Neutrophil (primary cell): ENCODE measurements at regions not wholly inside any gene's neighbourhood (a gene's known extent, or its start where the extent isn't known, plus 50 kb on each side); places are given as distances from the start of the nearest gene placed in this dataset.

ENCODE experiments used
- H3K27ac ChIP-seq: fragments of 200-600 bp; sonication (generic); 2 replicates; pipeline ENCODE4 v1.5.1; 2016; ENCODE audit warnings: mild to moderate bottlenecking, moderate library complexity
- H3K27me3 ChIP-seq: fragments of 200-600 bp; sonication (generic); 2 replicates; pipeline ENCODE4 v1.6.0; 2016; ENCODE audit warnings: mild to moderate bottlenecking
- H3K36me3 ChIP-seq: fragments of 200-600 bp; sonication (generic); 2 replicates; pipeline ENCODE4 v1.5.1; 2017
- H3K4me1 ChIP-seq, 2 experiments: fragments of 200-600 bp in 1 of 2; sonication (generic) in 1 of 2; 1 replicate in 1 of 2; 2 replicates in 1 of 2; pipeline versions ENCODE4 v1.5.1 to v1.6.1; 2013 to 2016; ENCODE audit warnings: low read depth in 1 of 2, low read length in 1 of 2, mild to moderate bottlenecking in 1 of 2, moderate library complexity in 1 of 2; ENCODE audit not compliant: control insufficient read depth in 1 of 2, insufficient read depth in 1 of 2
- H3K4me3 ChIP-seq, 2 experiments: fragments of 200-600 bp in 1 of 2; sonication (generic) in 1 of 2; 1 replicate in 1 of 2; 2 replicates in 1 of 2; pipeline ENCODE4 v1.5.1; 2013 to 2016; ENCODE audit warnings: low read depth in 1 of 2, low read length in 1 of 2, mild to moderate bottlenecking in 1 of 2, moderate library complexity in 1 of 2
- H3K9me3 ChIP-seq: fragments of 200-600 bp; sonication (generic); 2 replicates; pipeline ENCODE4 v1.5.1; 2016
- TF ChIP-seq, protein P1 (sequence below): fragments of 200-600 bp; sonication (generic); IDR thresholded peaks from 2 replicates; pipeline ENCODE4 v1.5.1; 2016; ENCODE audit warnings: antibody characterized with exemption

DNA sequence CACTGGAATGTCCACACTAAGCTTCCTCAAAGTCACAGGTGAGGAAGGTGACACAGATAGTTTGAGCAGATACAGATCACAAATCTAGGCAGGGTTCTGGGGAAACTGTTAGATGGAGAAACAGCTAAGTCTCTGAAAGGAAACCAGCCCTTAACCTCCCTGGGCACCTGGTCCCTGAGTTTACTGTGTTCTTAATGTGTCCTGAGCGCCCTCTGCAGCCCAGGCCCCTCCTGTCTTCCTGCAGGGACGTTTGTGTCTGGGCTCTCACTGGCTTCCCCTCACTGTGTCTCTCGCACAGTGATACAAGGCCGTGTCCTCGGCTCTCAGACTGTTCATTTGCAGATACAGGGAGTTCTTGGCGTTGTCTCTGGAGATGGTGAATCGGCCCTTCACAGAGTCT, 684.3 kb downstream of the TMEM121 start:
- H3K4me1 ChIP-seq: no peaks in the 10 kb centered on the region
- H3K4me3 ChIP-seq: no peak overlapping the region
- H3K27me3 ChIP-seq: no peaks in the 10 kb centered on the region
- no peaks in the 10 kb centered on the region for H3K36me3 ChIP-seq
- TF ChIP-seq, protein P1, sequence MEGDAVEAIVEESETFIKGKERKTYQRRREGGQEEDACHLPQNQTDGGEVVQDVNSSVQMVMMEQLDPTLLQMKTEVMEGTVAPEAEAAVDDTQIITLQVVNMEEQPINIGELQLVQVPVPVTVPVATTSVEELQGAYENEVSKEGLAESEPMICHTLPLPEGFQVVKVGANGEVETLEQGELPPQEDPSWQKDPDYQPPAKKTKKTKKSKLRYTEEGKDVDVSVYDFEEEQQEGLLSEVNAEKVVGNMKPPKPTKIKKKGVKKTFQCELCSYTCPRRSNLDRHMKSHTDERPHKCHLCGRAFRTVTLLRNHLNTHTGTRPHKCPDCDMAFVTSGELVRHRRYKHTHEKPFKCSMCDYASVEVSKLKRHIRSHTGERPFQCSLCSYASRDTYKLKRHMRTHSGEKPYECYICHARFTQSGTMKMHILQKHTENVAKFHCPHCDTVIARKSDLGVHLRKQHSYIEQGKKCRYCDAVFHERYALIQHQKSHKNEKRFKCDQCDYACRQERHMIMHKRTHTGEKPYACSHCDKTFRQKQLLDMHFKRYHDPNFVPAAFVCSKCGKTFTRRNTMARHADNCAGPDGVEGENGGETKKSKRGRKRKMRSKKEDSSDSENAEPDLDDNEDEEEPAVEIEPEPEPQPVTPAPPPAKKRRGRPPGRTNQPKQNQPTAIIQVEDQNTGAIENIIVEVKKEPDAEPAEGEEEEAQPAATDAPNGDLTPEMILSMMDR: no peak
- no peaks in the 10 kb centered on the region for H3K9me3 ChIP-seq
- H3K27ac ChIP-seq: no peak overlapping the region

GRCh38 chr14:106211334-106211900, 685.0 kb downstream of the TMEM121 start:
- TF ChIP-seq, protein P1: no peak
- Histone ChIP-seq H3K36me3 (no peaks in the 10 kb centered on the region), H3K9me3 (no peaks in the 10 kb centered on the region), H3K27me3 (no peaks in the 10 kb centered on the region), H3K27ac (no peak overlapping the region), H3K4me1 (no peaks in the 10 kb centered on the region), H3K4me3 (no peak overlapping the region)

GRCh38 chr14:106215229-106215628, 688.8 kb downstream of the TMEM121 start:
- Histone ChIP-seq H3K4me3 (no peak overlapping the region), H3K36me3 (no peaks in the 10 kb centered on the region), H3K4me1 (no peaks in the 10 kb centered on the region), H3K27ac (no peak overlapping the region), H3K27me3 (no peaks in the 10 kb centered on the region), H3K9me3 (no peaks in the 10 kb centered on the region)
- TF ChIP-seq, protein P1: no peak

DNA sequence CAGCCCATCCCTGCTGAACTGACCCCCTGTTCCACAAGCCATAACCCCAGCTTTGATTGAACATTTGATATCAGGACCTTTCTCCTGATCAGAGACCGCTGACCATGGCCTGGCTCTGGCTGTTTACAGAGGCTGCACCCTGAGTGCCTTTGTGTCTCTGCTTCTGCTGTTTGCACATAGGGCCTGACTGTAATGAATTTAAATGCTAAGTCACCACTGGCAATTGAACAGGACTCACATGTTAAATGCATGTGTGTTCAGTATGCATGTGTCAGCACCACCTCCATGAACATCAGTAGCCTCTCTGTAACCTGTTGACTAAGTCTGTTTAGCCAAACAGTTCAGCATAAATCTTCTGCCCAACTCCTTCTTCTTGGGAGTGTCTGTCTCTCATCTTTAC, 690.3 kb downstream of the TMEM121 start:
- Histone ChIP-seq H3K9me3 (no peaks in the 10 kb centered on the region), H3K27ac (no peak overlapping the region), H3K4me3 (no peak overlapping the region), H3K36me3 (no peaks in the 10 kb centered on the region), H3K27me3 (no peaks in the 10 kb centered on the region), H3K4me1 (peaks cover 1 to 3% of the 10 kb centered on the region in 2 experiments)
- TF ChIP-seq, protein P1: no peak

- TF ChIP-seq, protein P1: no peak
- Histone ChIP-seq H3K36me3 (no peaks in the 10 kb centered on the region), H3K4me1 (peaks cover 15 to 18% of the 10 kb centered on the region in 2 experiments), H3K4me3 (no peak overlapping the region), H3K9me3 (no peaks in the 10 kb centered on the region), H3K27ac (no peak overlapping the region), H3K27me3 (no peaks in the 10 kb centered on the region)
These were observed 691.8 kb downstream of the TMEM121 start for GRCh38 chr14:106218174-106218573.

GRCh38 chr14:106222311-106222710, 695.9 kb downstream of the TMEM121 start:
- Histone ChIP-seq H3K27ac (peak overlapping the region; percentile 80), H3K36me3 (no peaks in the 10 kb centered on the region), H3K4me1 (peaks cover 45 to 53% of the 10 kb centered on the region in 2 experiments), H3K27me3 (no peaks in the 10 kb centered on the region), H3K4me3 (no peak overlapping the region), H3K9me3 (no peaks in the 10 kb centered on the region)
- TF ChIP-seq, protein P1: no peak
